Spleen (tissue), 11 donors: ENCODE measurements at regions not wholly inside any gene's neighbourhood (a gene's known extent, or its start where the extent isn't known, plus 50 kb on each side); places are given as distances from the start of the nearest gene placed in this dataset.

Source experiments
- DNase-seq: peaks from one replicate; pipeline ENCODE4 v3.0.0-alpha.2; 2020
- H3K27ac ChIP-seq, 8 donors: fragments of 200-600 bp; sonication (generic) in 7 of 8; 1 replicate in 4 of 8; 2 replicates in 4 of 8; pipeline versions ENCODE4 v1.5.0 to v1.8.0; 2016 to 2021; ENCODE audit warnings: inconsistent platforms in 4 of 8, mild to moderate bottlenecking in 4 of 8, moderate library complexity in 1 of 8
- H3K27me3 ChIP-seq, 7 donors: fragments of 200-600 bp; sonication (generic) in 6 of 7; replicated peaks in 1 of 7; 1 replicate in 4 of 7; 2 replicates in 3 of 7; pipeline versions ENCODE4 v1.5.0 to v1.8.0; 2016 to 2021; ENCODE audit warnings: inconsistent platforms in 3 of 7, mild to moderate bottlenecking in 1 of 7
- H3K36me3 ChIP-seq, 6 donors: fragments of 200-600 bp; sonication (generic) in 5 of 6; 1 replicate in 4 of 6; 2 replicates in 2 of 6; pipeline versions ENCODE4 v1.5.0 to v1.8.0; 2016 to 2021; ENCODE audit warnings: inconsistent platforms in 2 of 6
- H3K4me1 ChIP-seq, 6 donors: fragments of 200-600 bp; sonication (generic) in 5 of 6; 1 replicate in 3 of 6; 2 replicates in 3 of 6; pipeline versions ENCODE4 v1.5.0 to v1.8.0; 2016 to 2021; ENCODE audit warnings: inconsistent platforms in 3 of 6
- H3K4me3 ChIP-seq, 8 donors: fragments of 200-600 bp; sonication (generic) in 7 of 8; 1 replicate in 4 of 8; 2 replicates in 4 of 8; pipeline versions ENCODE4 v1.5.0 to v1.8.0; 2016 to 2021; ENCODE audit warnings: inconsistent platforms in 4 of 8, mild to moderate bottlenecking in 4 of 8, moderate library complexity in 2 of 8
- H3K9me3 ChIP-seq, 8 donors: fragments of 200-600 bp; sonication (generic) in 7 of 8; 1 replicate in 4 of 8; 2 replicates in 4 of 8; pipeline versions ENCODE4 v1.5.0 to v1.8.0; 2016 to 2021; ENCODE audit warnings: inconsistent platforms in 4 of 8
- POLR2A ChIP-seq, 3 donors: fragments of 450-650 bp; IDR thresholded peaks; one replicate each; pipeline ENCODE4 v1.5.1; 2017; ENCODE audit warnings: antibody characterized with exemption in 3 of 3, mild to moderate bottlenecking in 1 of 3
- POLR2AphosphoS5 ChIP-seq, 3 donors: sonication (generic); formaldehyde crosslinking; IDR thresholded peaks; one replicate each; pipeline ENCODE4 v1.5.1; 2017; ENCODE audit warnings: antibody characterized with exemption in 3 of 3
- WGBS, 5 donors: extraction: QIAGEN DNeasy Blood & Tissue Kit in 3 of 5; methylation state at CpG; one replicate each; pipeline versions ENCODE4 v1.1.5 to v1.1.7; 2013 to 2018; 5-methylcytosine and 5-hydroxymethylcytosine counted together
- intact Hi-C: fragments of 100-400 bp; cut with DNase I; formaldehyde crosslinking; loops from one replicate; pipeline ENCODE4 v1.15.0; 2023; ENCODE audit warnings: low total_unique reads
- TF ChIP-seq, protein P1 (sequence below), 11 experiments: fragments of 200-600 bp in 7 of 11; fragments of 450-650 bp in 4 of 11; sonication (generic) in 4 of 11; IDR thresholded peaks in 8 of 11; conservative IDR thresholded peaks in 3 of 11; 1 replicate in 7 of 11; 2 replicates in 4 of 11; pipeline versions ENCODE4 v1.4.0 to v1.8.0; 2016 to 2021; ENCODE audit warnings: antibody characterized with exemption in 11 of 11, inconsistent platforms in 4 of 11, mild to moderate bottlenecking in 1 of 11
- donor health status: healthy with polysubstance abuse.
- donor health status: DM: no; HTN: no; CAD: no; lungs with moderate emphysema.
- donor health status: DM: no; HTN: no; CAD: no.
- donor health status: Bipolar disorder and iron deficiency.
- donor health status: healthy.
- donor health status: DM: no; HTN: no; CAD: no.
- donor health status: DM: yes; HTN: yes; CAD: no.

DNA sequence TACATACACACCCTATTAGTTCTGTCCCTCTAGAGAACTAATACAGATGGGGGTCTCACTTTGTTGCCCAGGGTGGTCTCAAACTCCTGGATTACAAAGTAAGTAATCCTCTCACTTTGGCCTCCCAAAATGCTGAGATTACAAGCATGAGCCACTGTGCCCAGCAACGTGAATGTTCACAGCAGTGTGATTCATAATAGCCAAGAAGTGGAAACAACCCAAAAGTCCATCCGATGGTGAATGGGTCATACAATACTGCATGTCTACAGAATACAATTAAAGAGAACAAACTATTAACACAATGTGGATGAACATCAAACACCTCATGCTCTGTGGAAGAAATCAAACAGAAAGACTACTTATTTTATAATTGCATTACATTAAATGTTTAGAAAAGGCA is 57.3 kb upstream of the SYNE2 start:
- WGBS, 5 donors: 52 to 88% (median 74%) methylated on average over 2 of the region's 2 CpGs
- Histone ChIP-seq H3K36me3 (no peaks in the 10 kb centered on the region), H3K27me3 (no peaks in the 10 kb centered on the region), H3K9me3 (no peaks in the 10 kb centered on the region), H3K4me3 (no peak overlapping the region), H3K4me1 (peaks cover 0 to 12% (median 7%) of the 10 kb centered on the region in 6 donors), H3K27ac (no peak overlapping the region)
- DNase-seq: no peak
- TF ChIP-seq POLR2AphosphoS5 (IDR thresholded peaks at IDR 0.05): no peak
- TF ChIP-seq, protein P1, sequence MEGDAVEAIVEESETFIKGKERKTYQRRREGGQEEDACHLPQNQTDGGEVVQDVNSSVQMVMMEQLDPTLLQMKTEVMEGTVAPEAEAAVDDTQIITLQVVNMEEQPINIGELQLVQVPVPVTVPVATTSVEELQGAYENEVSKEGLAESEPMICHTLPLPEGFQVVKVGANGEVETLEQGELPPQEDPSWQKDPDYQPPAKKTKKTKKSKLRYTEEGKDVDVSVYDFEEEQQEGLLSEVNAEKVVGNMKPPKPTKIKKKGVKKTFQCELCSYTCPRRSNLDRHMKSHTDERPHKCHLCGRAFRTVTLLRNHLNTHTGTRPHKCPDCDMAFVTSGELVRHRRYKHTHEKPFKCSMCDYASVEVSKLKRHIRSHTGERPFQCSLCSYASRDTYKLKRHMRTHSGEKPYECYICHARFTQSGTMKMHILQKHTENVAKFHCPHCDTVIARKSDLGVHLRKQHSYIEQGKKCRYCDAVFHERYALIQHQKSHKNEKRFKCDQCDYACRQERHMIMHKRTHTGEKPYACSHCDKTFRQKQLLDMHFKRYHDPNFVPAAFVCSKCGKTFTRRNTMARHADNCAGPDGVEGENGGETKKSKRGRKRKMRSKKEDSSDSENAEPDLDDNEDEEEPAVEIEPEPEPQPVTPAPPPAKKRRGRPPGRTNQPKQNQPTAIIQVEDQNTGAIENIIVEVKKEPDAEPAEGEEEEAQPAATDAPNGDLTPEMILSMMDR (IDR thresholded peaks at IDR 0.05 in 8 of 11, conservative IDR thresholded peaks at IDR 0.05 in 3 of 11): no peak
- TF ChIP-seq POLR2A (IDR thresholded peaks at IDR 0.05): no peak
- intact Hi-C loops: loop anchor here (5.0 kb wide), 1 partner anchor 507 kb away; no protein-coding TSS in a partner anchor

DNA sequence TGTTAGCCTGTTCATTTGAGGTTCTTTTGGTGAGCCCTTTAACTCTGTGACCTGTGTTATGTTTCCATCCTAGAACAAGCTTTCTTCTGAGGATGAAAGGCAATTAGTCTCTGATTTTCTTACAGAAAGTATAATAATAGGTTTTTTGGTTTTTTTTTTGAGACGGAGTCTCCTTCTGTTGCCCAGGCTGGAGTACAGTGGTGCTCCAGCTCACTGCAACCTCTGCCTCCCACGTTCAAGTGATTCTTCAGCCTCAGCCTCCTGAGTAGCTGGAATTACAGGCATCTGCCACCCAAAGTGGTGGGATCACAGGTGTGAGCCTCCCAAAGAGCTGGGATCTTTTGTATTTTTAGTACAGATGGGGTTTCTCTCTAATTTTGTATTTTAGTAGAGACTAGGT is 52.7 kb upstream of the SYNE2 start:
- peak overlapping the region in 2 of 8 donors; percentile 37 to 51 for H3K4me3 ChIP-seq
- 64 to 76% (median 68%) methylated on average over 2 of the region's 2 CpGs for WGBS, 5 donors

DNA sequence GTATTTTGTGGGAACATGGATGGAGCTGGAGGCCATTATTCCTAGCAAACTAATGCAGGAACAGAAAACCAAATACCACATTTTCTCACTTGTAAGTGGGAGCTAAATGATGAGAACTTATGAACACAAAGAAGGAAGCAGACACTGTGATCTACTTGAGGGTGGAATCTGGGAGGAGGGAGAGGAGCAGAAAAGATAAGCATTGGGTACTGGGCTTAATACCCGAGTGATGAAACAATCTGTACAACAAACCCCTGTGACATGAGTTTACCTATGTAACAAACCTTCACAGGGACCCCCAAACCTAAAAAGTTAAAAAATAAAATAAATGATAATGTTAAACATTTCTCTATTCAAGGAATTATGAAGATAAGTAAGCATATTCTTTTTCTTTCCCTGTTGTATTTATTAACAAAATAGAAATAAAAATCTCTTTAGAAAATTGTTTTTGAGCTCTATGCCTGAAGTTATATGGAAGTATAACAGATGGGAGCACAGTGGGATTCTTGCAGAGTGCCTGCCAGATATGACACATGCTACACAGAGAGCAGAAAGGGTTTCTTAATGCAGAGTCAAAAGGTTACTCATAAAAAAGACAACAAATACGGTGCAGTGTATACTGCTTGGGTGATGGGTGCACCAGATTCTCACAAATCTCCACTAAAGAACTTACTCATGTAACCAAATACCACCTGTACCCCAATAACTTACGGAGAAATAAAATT is 52.0 kb upstream of the SYNE2 start:
- no peaks in the 10 kb centered on the region for H3K9me3 ChIP-seq
- H3K27me3 ChIP-seq: no peaks in the 10 kb centered on the region
- no peak for DNase-seq
- no peaks in the 10 kb centered on the region for H3K36me3 ChIP-seq
- no peak overlapping the region for H3K4me3 ChIP-seq
- intact Hi-C loops: no loop called here
- no peak overlapping the region for H3K27ac ChIP-seq
- 77 to 92% (median 86%) methylated on average over 3 of the region's 3 CpGs for WGBS, 5 donors
- TF ChIP-seq POLR2AphosphoS5 (IDR thresholded peaks at IDR 0.05) (no peak), POLR2A (IDR thresholded peaks at IDR 0.05) (no peak)
- TF ChIP-seq, protein P1 (IDR thresholded peaks at IDR 0.05 in 8 of 11, conservative IDR thresholded peaks at IDR 0.05 in 3 of 11): no peak
- peaks cover 0 to 12% (median 7%) of the 10 kb centered on the region in 6 donors for H3K4me1 ChIP-seq

More for the DNA sequence above, 52.7 kb upstream of the SYNE2 start:
- Histone ChIP-seq H3K4me1 (peaks cover 0 to 12% (median 7%) of the 10 kb centered on the region in 6 donors), H3K36me3 (no peaks in the 10 kb centered on the region), H3K27me3 (no peaks in the 10 kb centered on the region), H3K27ac (no peak overlapping the region), H3K9me3 (no peaks in the 10 kb centered on the region)
- DNase-seq: no peak
- intact Hi-C loops: no loop called here
- TF ChIP-seq POLR2A (IDR thresholded peaks at IDR 0.05) (no peak), POLR2AphosphoS5 (IDR thresholded peaks at IDR 0.05) (no peak)
- TF ChIP-seq, protein P1 (IDR thresholded peaks at IDR 0.05 in 8 of 11, conservative IDR thresholded peaks at IDR 0.05 in 3 of 11): no peak
